ENCODE measurements at regions not wholly inside any gene's neighbourhood (a gene's known extent, or its start where the extent isn't known, plus 50 kb on each side); places are given as distances from the start of the nearest gene placed in this dataset.

DNA sequence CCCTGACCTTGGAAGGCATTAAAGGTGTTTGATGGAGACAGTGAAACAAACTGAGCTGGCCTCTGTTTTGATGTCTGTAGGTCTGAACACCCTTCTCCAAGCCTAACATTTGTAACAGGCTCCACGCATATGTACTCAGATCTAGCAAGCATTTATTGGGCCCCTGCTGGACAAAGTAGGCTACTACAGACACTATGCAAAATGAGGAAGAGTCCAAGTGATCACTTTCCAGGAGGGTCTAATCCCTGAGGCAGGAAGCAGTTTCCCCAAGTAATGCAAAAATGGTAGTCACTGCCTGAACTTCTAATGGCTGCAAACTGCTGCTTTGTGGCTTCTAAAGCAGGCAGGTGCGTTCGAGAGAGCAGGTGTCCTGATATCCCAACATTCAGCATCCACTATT lies 405.8 kb downstream of the MED13L start:
- peaks cover 0 to 3% (median 0%) of the 10 kb centered on the region in 7 donors for H3K9me3 Mint-ChIP-seq
- peak in 2 of 3 donors; percentile 5 to 12 for DNase-seq
- Histone ChIP-seq H2AFZ (ENCODE audit: insufficient read depth, low read depth, low read length, poor library complexity, severe bottlenecking) (no peak overlapping the region), H4K20me1 (ENCODE audit: insufficient read depth, low read length) (no peaks in the 10 kb centered on the region), H3K27ac (ENCODE audit: low read depth in 1 of 2, low read length in 2 of 2) (no peak overlapping the region), H3K4me2 (replicated peaks; ENCODE audit: extremely low read depth, low read length, poor library complexity, severe bottlenecking) (no peak overlapping the region), H3K4me3 (replicated peaks in 1 of 3; ENCODE audit: low read depth in 2 of 3, low read length in 3 of 3) (no peak overlapping the region), H3K9ac (ENCODE audit: insufficient read depth, low read length, poor library complexity, severe bottlenecking) (no peak overlapping the region), H3K27me3 (ENCODE audit: control insufficient read depth in 2 of 2, insufficient read depth in 2 of 2, low read length in 2 of 2) (peaks cover 2 to 13% of the 10 kb centered on the region in 2 donors), H3K9me3 (replicated peaks in 1 of 2; ENCODE audit: control insufficient read depth in 1 of 2, insufficient read depth in 1 of 2, low read length in 2 of 2) (no peaks in the 10 kb centered on the region), H3K36me3 (replicated peaks in 1 of 2; ENCODE audit: control insufficient read depth in 1 of 2, insufficient read depth in 2 of 2, low read length in 2 of 2) (no peaks in the 10 kb centered on the region), H3K79me2 (ENCODE audit: insufficient read depth, low read length) (no peaks in the 10 kb centered on the region), H3K4me1 (ENCODE audit: control insufficient read depth in 1 of 2, insufficient read depth in 2 of 2, low read length in 2 of 2) (no peaks in the 10 kb centered on the region)
- TF ChIP-seq, protein P1, sequence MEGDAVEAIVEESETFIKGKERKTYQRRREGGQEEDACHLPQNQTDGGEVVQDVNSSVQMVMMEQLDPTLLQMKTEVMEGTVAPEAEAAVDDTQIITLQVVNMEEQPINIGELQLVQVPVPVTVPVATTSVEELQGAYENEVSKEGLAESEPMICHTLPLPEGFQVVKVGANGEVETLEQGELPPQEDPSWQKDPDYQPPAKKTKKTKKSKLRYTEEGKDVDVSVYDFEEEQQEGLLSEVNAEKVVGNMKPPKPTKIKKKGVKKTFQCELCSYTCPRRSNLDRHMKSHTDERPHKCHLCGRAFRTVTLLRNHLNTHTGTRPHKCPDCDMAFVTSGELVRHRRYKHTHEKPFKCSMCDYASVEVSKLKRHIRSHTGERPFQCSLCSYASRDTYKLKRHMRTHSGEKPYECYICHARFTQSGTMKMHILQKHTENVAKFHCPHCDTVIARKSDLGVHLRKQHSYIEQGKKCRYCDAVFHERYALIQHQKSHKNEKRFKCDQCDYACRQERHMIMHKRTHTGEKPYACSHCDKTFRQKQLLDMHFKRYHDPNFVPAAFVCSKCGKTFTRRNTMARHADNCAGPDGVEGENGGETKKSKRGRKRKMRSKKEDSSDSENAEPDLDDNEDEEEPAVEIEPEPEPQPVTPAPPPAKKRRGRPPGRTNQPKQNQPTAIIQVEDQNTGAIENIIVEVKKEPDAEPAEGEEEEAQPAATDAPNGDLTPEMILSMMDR (IDR thresholded peaks at IDR 0.05), result peak; percentile 72
- H3K27ac Mint-ChIP-seq, result no peak overlapping the region
- H3K4me1 Mint-ChIP-seq, result no peaks in the 10 kb centered on the region
- intact Hi-C loops (cut with micrococcal nuclease), result no loop called here
- peaks cover 9 to 16% (median 13%) of the 10 kb centered on the region in 3 donors for H3K27me3 Mint-ChIP-seq (ENCODE audit: low read depth in 3 of 3)
- H3K36me3 Mint-ChIP-seq, result no peaks in the 10 kb centered on the region
- WGBS (ENCODE audit: insufficient coverage), result 17% methylated on average over 1 of the region's 3 CpGs
- no peak overlapping the region for H3K4me3 Mint-ChIP-seq

DNA sequence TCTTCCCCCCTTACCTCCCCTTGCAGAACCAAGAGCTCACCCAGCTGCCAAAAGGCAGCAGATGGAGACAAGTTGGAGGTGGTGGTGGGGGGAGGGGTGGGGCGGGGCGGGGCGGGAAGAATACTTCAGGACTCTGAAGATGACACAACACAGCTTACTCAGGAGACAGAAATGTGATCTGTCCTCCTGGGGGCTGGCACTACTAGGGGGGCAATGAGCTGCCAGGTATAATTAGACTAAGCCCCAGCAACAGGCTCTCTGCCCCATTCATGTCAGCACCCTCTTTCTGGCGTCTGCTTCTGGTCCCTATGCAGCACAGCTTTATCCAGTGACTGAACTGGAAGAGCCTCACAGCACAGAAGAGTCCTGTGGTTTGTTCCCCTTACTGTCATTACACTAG lies 407.0 kb downstream of the MED13L start:
- Histone ChIP-seq H3K4me2 (replicated peaks; ENCODE audit: extremely low read depth, low read length, poor library complexity, severe bottlenecking) (no peak overlapping the region), H3K4me3 (replicated peaks in 1 of 3; ENCODE audit: low read depth in 2 of 3, low read length in 3 of 3) (no peak overlapping the region), H3K9ac (ENCODE audit: insufficient read depth, low read length, poor library complexity, severe bottlenecking) (no peak overlapping the region), H3K79me2 (ENCODE audit: insufficient read depth, low read length) (no peaks in the 10 kb centered on the region), H3K9me3 (replicated peaks in 1 of 2; ENCODE audit: control insufficient read depth in 1 of 2, insufficient read depth in 1 of 2, low read length in 2 of 2) (no peaks in the 10 kb centered on the region), H3K27ac (ENCODE audit: low read depth in 1 of 2, low read length in 2 of 2) (no peak overlapping the region), H4K20me1 (ENCODE audit: insufficient read depth, low read length) (no peaks in the 10 kb centered on the region), H3K36me3 (replicated peaks in 1 of 2; ENCODE audit: control insufficient read depth in 1 of 2, insufficient read depth in 2 of 2, low read length in 2 of 2) (no peaks in the 10 kb centered on the region), H3K27me3 (ENCODE audit: control insufficient read depth in 2 of 2, insufficient read depth in 2 of 2, low read length in 2 of 2) (peaks cover 2 to 12% of the 10 kb centered on the region in 2 donors), H3K4me1 (ENCODE audit: control insufficient read depth in 1 of 2, insufficient read depth in 2 of 2, low read length in 2 of 2) (no peaks in the 10 kb centered on the region), H2AFZ (ENCODE audit: insufficient read depth, low read depth, low read length, poor library complexity, severe bottlenecking) (no peak overlapping the region)
- no peaks in the 10 kb centered on the region for H3K36me3 Mint-ChIP-seq
- no peaks in the 10 kb centered on the region for H3K4me1 Mint-ChIP-seq
- TF ChIP-seq, protein P1 (IDR thresholded peaks at IDR 0.05), result no peak
- intact Hi-C loops (cut with micrococcal nuclease), result no loop called here
- no peak overlapping the region for H3K27ac Mint-ChIP-seq
- no CpG with 5 or more reads among the region's 4 CpGs for WGBS (ENCODE audit: insufficient coverage)
- H3K4me3 Mint-ChIP-seq, result no peak overlapping the region
- H3K27me3 Mint-ChIP-seq (ENCODE audit: low read depth in 3 of 3), result peaks cover 9 to 16% (median 13%) of the 10 kb centered on the region in 3 donors
- peaks cover 0 to 2% (median 0%) of the 10 kb centered on the region in 7 donors for H3K9me3 Mint-ChIP-seq
- DNase-seq, result no peak
